ENCODE measurements at regions not wholly inside any gene's neighbourhood (a gene's known extent, or its start where the extent isn't known, plus 50 kb on each side); places are given as distances from the start of the nearest gene placed in this dataset.

GRCh38 chr6:169907419-169908115 lies 156.1 kb downstream of the ERMARD start:
- H4K20me1 ChIP-seq (replicated peaks in 1 of 2; ENCODE audit: control insufficient read depth in 1 of 2, insufficient read depth in 2 of 2, low read length in 2 of 2): peaks cover 0 to 2% of the 10 kb centered on the region in 2 experiments
- no peaks in the 10 kb centered on the region for H3K79me2 ChIP-seq (ENCODE audit: control insufficient read depth in 1 of 2, insufficient read depth in 2 of 2, low read length in 2 of 2)
- H3K79me1 ChIP-seq (ENCODE audit: low read depth, low read length): no peaks in the 10 kb centered on the region
- FAIRE-seq (no peak), DNase-seq (ENCODE audit: low read depth in 1 of 2, low spot score in 2 of 2) (no peak)
- no peaks in the 10 kb centered on the region; a peak in 1 of 4 replicates for H3K9me3 ChIP-seq (ENCODE audit: insufficient read depth in 2 of 2, low read depth in 1 of 2, low read length in 1 of 2)
- H4K91ac ChIP-seq (replicated peaks; ENCODE audit: insufficient read length, low read length): no peak overlapping the region
- no peak overlapping the region for H3K9ac ChIP-seq (replicated peaks in 1 of 4; ENCODE audit: extremely low read depth in 1 of 4, low read depth in 3 of 4, low read length in 3 of 4)
- H2BK12ac ChIP-seq (ENCODE audit: low read depth, low read length): no peak overlapping the region
- H3K18ac ChIP-seq (ENCODE audit: extremely low read depth, low read length): no peak overlapping the region
- H2BK15ac ChIP-seq (ENCODE audit: low read length): no peak overlapping the region
- TF ChIP-seq, protein P1, sequence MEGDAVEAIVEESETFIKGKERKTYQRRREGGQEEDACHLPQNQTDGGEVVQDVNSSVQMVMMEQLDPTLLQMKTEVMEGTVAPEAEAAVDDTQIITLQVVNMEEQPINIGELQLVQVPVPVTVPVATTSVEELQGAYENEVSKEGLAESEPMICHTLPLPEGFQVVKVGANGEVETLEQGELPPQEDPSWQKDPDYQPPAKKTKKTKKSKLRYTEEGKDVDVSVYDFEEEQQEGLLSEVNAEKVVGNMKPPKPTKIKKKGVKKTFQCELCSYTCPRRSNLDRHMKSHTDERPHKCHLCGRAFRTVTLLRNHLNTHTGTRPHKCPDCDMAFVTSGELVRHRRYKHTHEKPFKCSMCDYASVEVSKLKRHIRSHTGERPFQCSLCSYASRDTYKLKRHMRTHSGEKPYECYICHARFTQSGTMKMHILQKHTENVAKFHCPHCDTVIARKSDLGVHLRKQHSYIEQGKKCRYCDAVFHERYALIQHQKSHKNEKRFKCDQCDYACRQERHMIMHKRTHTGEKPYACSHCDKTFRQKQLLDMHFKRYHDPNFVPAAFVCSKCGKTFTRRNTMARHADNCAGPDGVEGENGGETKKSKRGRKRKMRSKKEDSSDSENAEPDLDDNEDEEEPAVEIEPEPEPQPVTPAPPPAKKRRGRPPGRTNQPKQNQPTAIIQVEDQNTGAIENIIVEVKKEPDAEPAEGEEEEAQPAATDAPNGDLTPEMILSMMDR (IDR thresholded peaks at IDR 0.05; ENCODE audit: control extremely low read depth in 1 of 3, insufficient read depth in 1 of 3, low read depth in 1 of 3, low read length in 3 of 3): no peak
- no peak for TF ChIP-seq KDM4A (IDR thresholded peaks at IDR 0.05; ENCODE audit: low read depth, low read length, severe bottlenecking)
- no peak overlapping the region for H3K23ac ChIP-seq (ENCODE audit: insufficient read length)
- no peak overlapping the region for H3K4me3 ChIP-seq (ENCODE audit: extremely low read depth in 1 of 4, insufficient read depth in 2 of 4, low read depth in 3 of 4, low read length in 4 of 4)
- no peak overlapping the region for H3K27ac ChIP-seq (ENCODE audit: low read depth, low read length)
- ChIA-PET CTCF (ENCODE audit: partially characterized antibody) (interaction anchor here (3.1 kb wide), 1 partner anchor 76 kb away, joined by 11 read pairs; no protein-coding TSS in a partner anchor), POLR2A (ENCODE audit: partially characterized antibody) (no interaction called here)
- H3K56ac ChIP-seq (replicated peaks; ENCODE audit: insufficient read length, low read depth, low read length): no peak overlapping the region
- H3K4me2 ChIP-seq (ENCODE audit: insufficient read depth in 1 of 2, low read depth in 2 of 2, low read length in 2 of 2): no peak overlapping the region
- H2AFZ ChIP-seq (ENCODE audit: low read length): no peak overlapping the region
- no peak overlapping the region for H2AK5ac ChIP-seq (ENCODE audit: low read depth, low read length)
- no peak overlapping the region for H2BK20ac ChIP-seq (ENCODE audit: low read length)
- 82% methylated on average over 7 of the region's 9 CpGs; no CpG with 5 or more reads in 1 of the 2 experiments for WGBS, 2 experiments (ENCODE audit: extremely low coverage in 1 of 2, insufficient coverage in 1 of 2, insufficient read length in 1 of 2, insufficient replicate concordance in 2 of 2, low coverage in 1 of 2, low lambda C conversion rate in 2 of 2, missing lambda C conversion rate in 1 of 2)
- H2BK5ac ChIP-seq (ENCODE audit: low read depth, low read length): no peak overlapping the region
- peaks cover 0 to 4% (median 0%) of the 10 kb centered on the region in 4 experiments; a peak in 2 of 7 replicates for H3K4me1 ChIP-seq (replicated peaks in 1 of 4; ENCODE audit: control insufficient read depth in 3 of 4, insufficient read depth in 4 of 4, low read length in 3 of 4)
- H3K14ac ChIP-seq (ENCODE audit: insufficient read length): no peak overlapping the region
- H3K27me3 ChIP-seq (replicated peaks in 1 of 4; ENCODE audit: control insufficient read depth in 3 of 4, extremely low read depth in 1 of 4, insufficient read depth in 3 of 4, low read length in 3 of 4): no peaks in the 10 kb centered on the region
- no peak overlapping the region for H2BK120ac ChIP-seq (replicated peaks; ENCODE audit: low read depth, low read length)
- 0 out of 2 replicates have a peak, but pooled peaks cover 2% of the 10 kb centered on the region for H3K23me2 ChIP-seq (ENCODE audit: low read depth, low read length)
- H3K4ac ChIP-seq (replicated peaks; ENCODE audit: insufficient read length, low read depth, low read length): no peak overlapping the region
- no peaks in the 10 kb centered on the region for H3K36me3 ChIP-seq (ENCODE audit: control insufficient read depth in 2 of 4, insufficient read depth in 4 of 4, low read length in 3 of 4)
- H4K5ac ChIP-seq (ENCODE audit: insufficient read length, low read depth, low read length): no peak overlapping the region
- no peak overlapping the region for H4K8ac ChIP-seq (ENCODE audit: extremely low read depth, insufficient read depth, low read length)

Data from H1 (cell line).